Muscle of leg (tissue), 3 donors: ENCODE measurements at regions not wholly inside any gene's neighbourhood (a gene's known extent, or its start where the extent isn't known, plus 50 kb on each side); places are given as distances from the start of the nearest gene placed in this dataset.
"Not testable (repeated sequence)": the region's sequence is repeated elsewhere in the genome, so short reads cannot be mapped to it uniquely, and the experiment has no call there.

Experiments used
- DNase-seq: peaks from one replicate; pipeline ENCODE4 v3.0.0; 2013
- H3K27ac ChIP-seq: one replicate; pipeline ENCODE4 v1.5.1; 2013; ENCODE audit warnings: mild to moderate bottlenecking, low read length, control low read depth
- H3K27me3 ChIP-seq: one replicate; pipeline ENCODE4 v1.6.1; 2013; ENCODE audit warnings: low read length; ENCODE audit not compliant: control insufficient read depth, insufficient read depth
- H3K36me3 ChIP-seq: one replicate; pipeline ENCODE4 v1.6.1; 2013; ENCODE audit warnings: low read length; ENCODE audit not compliant: control insufficient read depth, insufficient read depth
- H3K4me1 ChIP-seq: one replicate; pipeline ENCODE4 v1.6.1; 2013; ENCODE audit warnings: low read length; ENCODE audit not compliant: control insufficient read depth, insufficient read depth
- H3K4me3 ChIP-seq: one replicate; pipeline ENCODE4 v1.5.1; 2013; ENCODE audit warnings: low read length, control low read depth
- H3K9me3 ChIP-seq: replicated peaks from 2 replicates; pipeline ENCODE4 v1.6.1; 2013; ENCODE audit warnings: low read depth, low read length; ENCODE audit not compliant: control insufficient read depth
- WGBS: methylation state at CpG from one replicate; pipeline ENCODE4 v1.1.5; 2013; ENCODE audit warnings: missing lambda C conversion rate; ENCODE audit not compliant: insufficient coverage; 5-methylcytosine and 5-hydroxymethylcytosine counted together

DNA sequence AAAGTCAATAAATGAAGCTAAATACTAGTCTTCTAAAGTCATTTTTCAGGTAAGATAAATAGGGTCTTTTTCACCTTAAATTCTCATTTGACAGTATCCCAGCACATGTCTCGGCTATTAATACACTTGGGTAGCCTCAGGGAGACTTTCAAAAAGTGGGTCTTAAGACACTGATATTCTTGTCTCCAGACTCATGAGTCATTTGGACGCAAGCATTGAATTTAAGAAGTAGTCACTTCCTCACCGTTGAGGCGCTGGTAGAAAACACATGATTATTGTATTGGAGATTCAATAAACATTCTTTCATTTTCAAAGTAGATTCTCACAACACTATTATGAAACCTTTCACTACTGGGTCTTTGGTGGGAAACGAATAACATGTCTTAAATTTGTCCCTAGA is 108.9 kb upstream of the SP8 start:
- no peak overlapping the region for H3K27ac ChIP-seq
- no peaks in the 10 kb centered on the region for H3K9me3 ChIP-seq
- WGBS = no CpG with 5 or more reads among the region's 5 CpGs
- DNase-seq = no peak
- no peaks in the 10 kb centered on the region for H3K36me3 ChIP-seq
- no peaks in the 10 kb centered on the region for H3K4me1 ChIP-seq
- no peaks in the 10 kb centered on the region for H3K27me3 ChIP-seq
- no peak overlapping the region for H3K4me3 ChIP-seq

DNA sequence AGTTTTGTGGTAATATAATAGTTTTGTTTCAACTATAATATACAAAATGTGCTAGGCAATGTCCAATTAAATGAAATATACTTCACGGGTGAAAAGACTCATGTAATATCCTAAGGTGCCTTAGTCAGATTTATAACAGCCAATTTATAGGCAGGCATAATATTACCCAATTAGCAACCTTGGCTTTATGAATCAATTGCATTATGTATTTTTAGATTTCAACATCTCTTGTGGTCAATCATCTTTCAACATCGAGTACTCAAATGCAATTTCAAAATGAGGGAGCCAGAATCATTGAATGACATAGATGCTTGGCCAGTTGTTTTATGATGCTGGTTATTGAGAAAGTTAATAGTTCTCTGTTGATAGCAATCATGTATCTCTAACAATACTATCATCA is 110.3 kb upstream of the SP8 start:
- Histone ChIP-seq H3K27ac (no peak overlapping the region), H3K36me3 (no peaks in the 10 kb centered on the region), H3K9me3 (no peaks in the 10 kb centered on the region), H3K4me3 (no peak overlapping the region), H3K4me1 (no peaks in the 10 kb centered on the region), H3K27me3 (no peaks in the 10 kb centered on the region)
- WGBS = no CpG with 5 or more reads among the region's 2 CpGs
- no peak for DNase-seq

DNA sequence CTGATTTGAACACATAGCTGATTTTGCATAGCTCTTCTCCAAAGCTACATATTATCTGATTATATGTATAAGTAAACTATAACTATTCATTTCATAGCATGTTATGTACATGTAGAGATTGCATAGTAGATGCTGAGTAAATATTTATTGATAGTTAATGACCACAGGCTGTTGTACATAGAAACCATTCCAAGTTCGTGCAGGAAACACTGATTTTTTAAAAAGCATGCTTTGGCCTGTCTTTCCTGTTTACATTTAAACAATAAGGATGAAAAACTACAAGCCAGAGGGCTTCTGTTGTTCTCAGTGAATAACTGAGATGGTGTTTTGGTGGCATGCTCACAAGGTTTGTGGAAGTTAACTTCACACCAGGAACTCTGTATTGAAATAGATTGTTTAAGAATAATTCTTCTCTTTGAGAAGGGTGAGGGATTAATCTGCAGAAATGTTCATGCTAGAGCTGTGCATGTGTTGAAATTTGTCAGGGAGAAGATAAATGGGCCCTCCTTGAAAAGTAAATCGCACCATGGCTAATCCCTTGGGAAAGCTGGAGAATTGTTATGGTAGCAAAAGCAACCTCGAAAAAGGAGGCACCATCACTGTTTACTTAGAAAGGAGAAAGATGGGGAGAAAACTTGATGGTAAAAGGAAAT is 120.2 kb upstream of the SP8 start:
- Histone ChIP-seq H3K36me3 (no peaks in the 10 kb centered on the region), H3K4me1 (no peaks in the 10 kb centered on the region), H3K9me3 (no peaks in the 10 kb centered on the region), H3K27ac (no peak overlapping the region), H3K27me3 (no peaks in the 10 kb centered on the region), H3K4me3 (no peak overlapping the region)
- no peak for DNase-seq
- WGBS = no CpG with 5 or more reads among the region's 3 CpGs

DNA sequence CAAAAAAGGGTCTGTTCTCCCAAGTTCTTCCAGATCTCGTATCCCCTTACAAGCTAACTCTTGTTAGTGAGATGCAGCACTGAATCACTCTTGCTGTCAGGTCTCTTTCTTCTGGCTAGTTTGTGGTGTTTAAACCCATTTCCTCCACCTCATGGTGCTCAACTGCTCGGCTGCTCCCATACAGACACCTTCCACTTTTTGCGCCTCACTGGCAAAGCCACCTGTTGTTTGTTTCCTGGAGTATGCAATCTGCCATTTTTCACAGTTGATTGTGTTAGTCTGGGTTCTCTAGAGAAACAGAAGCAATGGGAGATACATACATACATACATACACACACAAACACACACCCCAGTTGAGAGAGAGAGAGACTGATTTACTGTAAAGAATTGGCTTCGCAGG is 124.4 kb upstream of the SP8 start:
- Histone ChIP-seq H3K9me3 (no peaks in the 10 kb centered on the region), H3K27ac (no peak overlapping the region), H3K27me3 (no peaks in the 10 kb centered on the region), H3K4me1 (no peaks in the 10 kb centered on the region), H3K4me3 (no peak overlapping the region), H3K36me3 (no peaks in the 10 kb centered on the region)
- WGBS = 57% methylated on average over 1 of the region's 4 CpGs
- DNase-seq = no peak

DNA sequence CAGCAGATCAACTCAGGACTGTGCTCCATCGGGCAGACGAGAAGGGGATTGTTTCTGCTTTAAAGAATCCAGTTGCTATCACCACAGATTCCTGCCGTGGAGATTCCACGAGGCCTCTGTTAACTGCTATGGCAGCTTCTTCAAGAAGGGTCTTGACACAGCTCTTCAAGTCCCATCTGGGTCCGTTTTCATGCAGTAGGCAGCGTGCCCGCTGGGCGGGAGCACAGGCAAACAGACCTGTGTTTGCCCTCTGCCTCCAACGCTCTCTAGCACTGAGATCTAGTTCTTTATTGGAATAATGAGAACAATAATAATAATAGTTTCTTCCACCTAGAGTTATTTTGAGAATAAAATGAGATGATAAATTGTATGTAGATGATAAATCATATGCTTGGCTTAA is 127.2 kb upstream of the SP8 start:
- Histone ChIP-seq H3K27me3 (no peaks in the 10 kb centered on the region), H3K27ac (no peak overlapping the region), H3K9me3 (no peaks in the 10 kb centered on the region), H3K36me3 (no peaks in the 10 kb centered on the region), H3K4me1 (no peaks in the 10 kb centered on the region), H3K4me3 (no peak overlapping the region)
- WGBS = 58% methylated on average over 5 of the region's 9 CpGs
- no peak for DNase-seq

DNA sequence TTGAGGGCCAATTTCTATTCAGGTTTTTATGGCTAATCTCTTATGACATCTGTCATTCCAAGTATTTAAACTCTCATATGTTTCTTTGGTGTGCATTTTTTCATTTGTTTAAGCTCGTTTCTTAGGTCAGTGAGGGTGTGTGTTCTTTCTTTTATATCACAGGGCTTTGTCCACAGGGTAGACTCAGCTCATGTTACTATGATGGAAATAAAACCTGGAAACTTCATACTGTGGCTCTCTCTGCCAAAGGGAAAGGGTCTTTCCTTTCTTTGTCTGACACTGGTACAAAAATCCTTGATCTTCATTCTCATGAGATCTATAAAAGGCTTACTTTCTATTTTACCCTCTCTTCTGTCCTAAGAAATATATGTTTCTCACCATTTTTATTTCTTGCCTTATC is 129.6 kb upstream of the SP8 start:
- H3K27me3 ChIP-seq = no peaks in the 10 kb centered on the region
- no peak overlapping the region for H3K27ac ChIP-seq
- H3K9me3 ChIP-seq = no peaks in the 10 kb centered on the region
- DNase-seq = no peak
- no CpG with 5 or more reads among the region's 1 CpG for WGBS
- no peaks in the 10 kb centered on the region for H3K4me1 ChIP-seq
- H3K4me3 ChIP-seq = no peak overlapping the region
- no peaks in the 10 kb centered on the region for H3K36me3 ChIP-seq

DNA sequence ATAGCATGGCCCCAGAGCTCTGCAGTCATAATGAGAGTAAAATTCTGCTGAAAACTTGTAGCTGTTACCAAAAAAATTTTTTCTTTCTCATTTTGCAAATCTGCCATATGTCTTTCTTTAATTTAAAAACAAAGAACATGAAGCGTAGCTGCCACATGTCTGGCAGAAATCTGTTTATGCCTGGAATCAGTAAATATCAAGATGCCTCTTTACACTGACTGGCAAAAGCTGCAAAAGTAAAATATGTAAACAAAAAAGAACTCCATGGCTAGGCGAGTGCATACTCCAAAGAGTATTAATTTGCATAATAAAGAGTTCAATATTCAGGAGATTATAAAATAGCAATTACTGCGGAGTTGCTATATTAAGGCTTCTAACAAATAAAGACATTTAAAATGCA is 130.9 kb upstream of the SP8 start:
- no peaks in the 10 kb centered on the region for H3K36me3 ChIP-seq
- H3K4me1 ChIP-seq = no peaks in the 10 kb centered on the region
- no peak overlapping the region for H3K27ac ChIP-seq
- DNase-seq = no peak
- no CpG with 5 or more reads among the region's 3 CpGs for WGBS
- no peaks in the 10 kb centered on the region for H3K9me3 ChIP-seq
- H3K27me3 ChIP-seq = no peaks in the 10 kb centered on the region
- no peak overlapping the region for H3K4me3 ChIP-seq

DNA sequence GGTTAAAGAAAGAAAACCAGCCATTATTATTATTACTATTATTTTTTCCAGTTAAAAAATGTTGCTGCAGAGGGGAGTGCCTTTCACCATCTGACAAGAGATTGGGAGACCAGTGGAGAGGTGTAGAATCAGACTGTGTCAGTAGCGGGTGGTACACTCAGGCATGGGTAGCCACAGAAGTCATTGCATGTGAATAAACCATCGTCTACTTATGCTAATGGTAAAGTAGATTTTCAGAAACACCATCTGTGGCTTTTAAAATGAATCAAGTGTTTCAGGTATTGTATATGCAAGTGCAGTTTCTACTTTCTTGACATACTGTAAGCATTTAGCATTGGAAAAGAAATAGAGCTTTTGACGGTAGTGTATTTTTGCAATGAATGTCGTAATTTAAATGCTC is 131.5 kb upstream of the SP8 start:
- 80% methylated on average over 1 of the region's 4 CpGs for WGBS
- H3K27me3 ChIP-seq = no peaks in the 10 kb centered on the region
- H3K27ac ChIP-seq = no peak overlapping the region
- no peaks in the 10 kb centered on the region for H3K9me3 ChIP-seq
- H3K36me3 ChIP-seq = no peaks in the 10 kb centered on the region
- H3K4me1 ChIP-seq = no peaks in the 10 kb centered on the region
- no peak for DNase-seq
- H3K4me3 ChIP-seq = no peak overlapping the region

DNA sequence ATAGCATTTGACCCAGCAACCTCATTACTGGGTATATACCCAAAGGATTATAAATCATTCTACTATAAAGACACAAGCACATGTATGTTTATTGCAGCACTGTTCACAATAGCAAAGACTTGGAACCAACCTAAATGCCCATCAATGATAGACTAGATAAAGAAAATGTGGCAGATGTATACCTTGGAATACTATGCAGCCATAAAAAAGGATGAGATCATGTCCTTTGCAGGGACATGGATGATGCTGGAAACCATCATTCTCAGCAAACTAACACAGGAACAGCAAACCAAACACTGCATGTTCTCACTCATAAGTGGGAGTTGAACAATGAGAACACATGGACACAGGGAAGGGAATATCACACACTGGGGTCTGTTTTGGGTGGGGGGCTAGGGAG is 140.5 kb upstream of the SP8 start:
- not testable (repeated sequence) for H3K4me1 ChIP-seq, H3K4me3 ChIP-seq, H3K27me3 ChIP-seq, H3K9me3 ChIP-seq, DNase-seq, H3K36me3 ChIP-seq, H3K27ac ChIP-seq

DNA sequence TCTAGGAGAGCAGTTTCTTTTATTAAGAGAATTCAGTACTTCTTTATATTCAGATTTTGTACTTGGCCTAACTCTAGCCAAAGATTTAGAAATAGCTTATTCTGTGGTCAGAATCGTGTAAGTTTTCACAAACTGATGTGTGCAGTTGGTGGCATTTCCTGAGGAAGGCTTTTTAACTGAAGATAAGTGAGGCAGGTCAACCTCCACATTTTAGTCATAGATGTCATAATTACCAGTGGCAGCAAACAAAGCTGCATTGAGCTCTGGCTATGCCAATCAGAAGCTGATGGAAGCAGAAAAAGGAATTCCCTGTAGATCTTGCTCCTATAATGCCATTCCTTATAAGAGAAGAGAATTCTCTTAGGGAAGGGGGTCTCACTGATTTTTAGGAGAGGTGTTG is 141.3 kb upstream of the SP8 start:
- no peaks in the 10 kb centered on the region for H3K4me1 ChIP-seq
- no CpG with 5 or more reads among the region's 1 CpG for WGBS
- no peaks in the 10 kb centered on the region for H3K36me3 ChIP-seq
- peaks cover 3% of the 10 kb centered on the region for H3K9me3 ChIP-seq
- DNase-seq = no peak
- no peaks in the 10 kb centered on the region for H3K27me3 ChIP-seq
- H3K27ac ChIP-seq = no peak overlapping the region
- no peak overlapping the region for H3K4me3 ChIP-seq

DNA sequence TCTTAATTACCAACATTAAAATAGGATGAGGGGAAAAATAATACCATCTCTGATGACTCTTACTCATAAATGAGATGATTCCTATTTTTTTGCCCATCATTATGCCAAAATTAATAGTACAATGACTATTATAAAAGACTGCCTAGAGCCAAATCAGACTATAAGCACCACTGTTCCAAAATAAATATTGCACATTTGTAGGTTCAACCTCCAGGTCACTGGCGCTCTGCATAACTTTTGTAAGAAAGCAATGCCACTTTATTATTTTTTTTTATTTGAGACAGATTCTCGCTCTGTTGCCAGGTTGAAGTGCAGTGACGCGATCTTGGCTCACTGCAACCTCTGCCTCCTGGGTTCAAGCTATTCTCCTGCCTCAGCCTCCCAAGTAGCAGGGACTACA is 142.5 kb upstream of the SP8 start:
- Histone ChIP-seq H3K27ac (no peak overlapping the region), H3K9me3 (peaks cover 3% of the 10 kb centered on the region), H3K36me3 (no peaks in the 10 kb centered on the region), H3K4me1 (no peaks in the 10 kb centered on the region), H3K4me3 (no peak overlapping the region), H3K27me3 (no peaks in the 10 kb centered on the region)
- 100% methylated on average over 1 of the region's 4 CpGs for WGBS
- DNase-seq = no peak
